CD8-positive, alpha-beta memory T cell (primary cell): ENCODE measurements at regions not wholly inside any gene's neighbourhood (a gene's known extent, or its start where the extent isn't known, plus 50 kb on each side); places are given as distances from the start of the nearest gene placed in this dataset.
"Not testable (repeated sequence)": the region's sequence is repeated elsewhere in the genome, so short reads cannot be mapped to it uniquely, and the experiment has no call there.

Experiments used
- CTCF ChIA-PET: fragments of 350-600 bp; sonication (Branson Sonifier 250); formaldehyde crosslinking; loops from one replicate; lab custom pipeline; 2021; ENCODE audit warnings: antibody characterized with exemption; lab: Charles Lee
- POLR2A ChIA-PET: fragments of 350-600 bp; sonication (Branson Sonifier 250); formaldehyde crosslinking; loops from one replicate; lab custom pipeline; 2021; ENCODE audit warnings: antibody characterized with exemption; lab: Charles Lee
- DNase-seq, 5 donors: peaks; one replicate each; pipeline versions ENCODE4 v3.0.0 to v3.0.0-alpha.2; 2020 to 2022; ENCODE audit warnings: mixed read lengths in 1 of 5
- H3K27ac ChIP-seq: one replicate; pipeline ENCODE4 v1.7.0; 2013; ENCODE audit warnings: low read depth, mild to moderate bottlenecking, low read length, moderate library complexity
- H3K27me3 ChIP-seq: 2 replicates; pipeline ENCODE4 v1.7.0; 2013; ENCODE audit warnings: low read length, mild to moderate bottlenecking; ENCODE audit not compliant: insufficient read depth, poor library complexity, severe bottlenecking
- H3K36me3 ChIP-seq: 2 replicates; pipeline ENCODE4 v1.7.0; 2013; ENCODE audit warnings: mild to moderate bottlenecking, low read length, moderate library complexity; ENCODE audit not compliant: insufficient read depth
- H3K4me1 ChIP-seq: 2 replicates; pipeline ENCODE4 v1.7.0; 2013; ENCODE audit warnings: mild to moderate bottlenecking, low read length, moderate library complexity; ENCODE audit not compliant: insufficient read depth
- H3K4me3 ChIP-seq: 2 replicates; pipeline ENCODE4 v1.7.0; 2013; ENCODE audit warnings: mild to moderate bottlenecking, low read length
- H3K9me3 ChIP-seq: 2 replicates; pipeline ENCODE4 v1.7.0; 2013; ENCODE audit warnings: mild to moderate bottlenecking, low read length
- H3K27ac Mint-ChIP-seq, 8 donors: one replicate each; pipeline ENCODE4 v1.8.0; 2020 to 2021; ENCODE audit warnings: mixed read lengths in 8 of 8, mild to moderate bottlenecking in 6 of 8, inconsistent platforms in 3 of 8, moderate library complexity in 3 of 8
- H3K27me3 Mint-ChIP-seq, 2 donors: one replicate each; pipeline ENCODE4 v1.8.0; 2020 to 2021; ENCODE audit warnings: mixed read lengths in 2 of 2, mild to moderate bottlenecking in 1 of 2, moderate library complexity in 1 of 2
- H3K36me3 Mint-ChIP-seq, 3 donors: one replicate each; pipeline ENCODE4 v1.8.0; 2020 to 2021; ENCODE audit warnings: mixed read lengths in 3 of 3, inconsistent platforms in 1 of 3, mild to moderate bottlenecking in 1 of 3
- H3K4me1 Mint-ChIP-seq, 3 donors: one replicate each; pipeline ENCODE4 v1.8.0; 2020 to 2021; ENCODE audit warnings: mixed read lengths in 3 of 3, inconsistent platforms in 1 of 3, mild to moderate bottlenecking in 1 of 3
- H3K4me3 Mint-ChIP-seq, 7 donors: one replicate each; pipeline ENCODE4 v1.8.0; 2020 to 2021; ENCODE audit warnings: mixed read lengths in 7 of 7, mild to moderate bottlenecking in 6 of 7, moderate library complexity in 4 of 7, inconsistent platforms in 2 of 7
- H3K9me3 Mint-ChIP-seq, 5 donors: one replicate each; pipeline ENCODE4 v1.8.0; 2020 to 2022; ENCODE audit warnings: mixed read lengths in 5 of 5, mild to moderate bottlenecking in 3 of 5, moderate library complexity in 2 of 5, inconsistent platforms in 1 of 5

- Mint-ChIP-seq H3K9me3 (peaks cover 10 to 20% (median 15%) of the 10 kb centered on the region in 5 donors), H3K4me1 (no peaks in the 10 kb centered on the region), H3K4me3 (no peak overlapping the region), H3K27me3 (peaks cover 0 to 3% of the 10 kb centered on the region in 2 donors), H3K27ac (no peak overlapping the region), H3K36me3 (peaks cover 0 to 3% (median 0%) of the 10 kb centered on the region in 3 donors)
- DNase-seq = no peak
- Histone ChIP-seq H3K9me3 (no peaks in the 10 kb centered on the region), H3K36me3 (no peaks in the 10 kb centered on the region), H3K4me1 (no peaks in the 10 kb centered on the region), H3K27me3 (no peaks in the 10 kb centered on the region), H3K4me3 (no peak overlapping the region), H3K27ac (no peak overlapping the region)
- POLR2A ChIA-PET = no interaction called here
- CTCF ChIA-PET = no interaction called here
These were observed 211.9 kb upstream of the KIT start for GRCh38 chr4:54445866-54446265.

DNA sequence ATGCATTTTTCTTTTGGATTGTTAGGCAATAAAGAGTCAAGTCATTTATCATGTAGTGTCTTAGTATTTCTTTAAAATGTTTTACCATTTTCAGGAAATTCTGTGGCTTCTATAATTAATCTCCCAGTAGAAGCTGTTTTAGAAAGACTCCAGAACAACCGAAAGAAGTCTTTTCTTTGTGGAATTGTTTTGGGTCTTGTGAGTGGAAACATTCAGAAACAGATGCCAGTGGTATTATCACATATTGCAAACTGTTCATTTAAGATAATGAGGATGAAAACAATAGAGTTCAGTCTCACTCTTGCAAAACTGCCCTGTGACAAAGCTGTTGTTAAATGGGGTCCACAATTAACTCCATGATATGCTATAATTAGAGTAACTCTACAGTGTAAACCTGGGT, 211.2 kb upstream of the KIT start:
- CTCF ChIA-PET = no interaction called here
- H3K27me3 ChIP-seq = no peaks in the 10 kb centered on the region
- H3K4me3 ChIP-seq = no peak overlapping the region
- Mint-ChIP-seq H3K4me1 (no peaks in the 10 kb centered on the region), H3K36me3 (peaks cover 0 to 3% (median 0%) of the 10 kb centered on the region in 3 donors), H3K27ac (no peak overlapping the region), H3K27me3 (peaks cover 0 to 3% of the 10 kb centered on the region in 2 donors), H3K4me3 (no peak overlapping the region), H3K9me3 (peaks cover 10 to 20% (median 16%) of the 10 kb centered on the region in 5 donors)
- POLR2A ChIA-PET = no interaction called here
- DNase-seq = no peak
- no peaks in the 10 kb centered on the region for H3K4me1 ChIP-seq
- H3K27ac ChIP-seq = no peak overlapping the region
- H3K36me3 ChIP-seq = no peaks in the 10 kb centered on the region
- H3K9me3 ChIP-seq = no peaks in the 10 kb centered on the region

DNA sequence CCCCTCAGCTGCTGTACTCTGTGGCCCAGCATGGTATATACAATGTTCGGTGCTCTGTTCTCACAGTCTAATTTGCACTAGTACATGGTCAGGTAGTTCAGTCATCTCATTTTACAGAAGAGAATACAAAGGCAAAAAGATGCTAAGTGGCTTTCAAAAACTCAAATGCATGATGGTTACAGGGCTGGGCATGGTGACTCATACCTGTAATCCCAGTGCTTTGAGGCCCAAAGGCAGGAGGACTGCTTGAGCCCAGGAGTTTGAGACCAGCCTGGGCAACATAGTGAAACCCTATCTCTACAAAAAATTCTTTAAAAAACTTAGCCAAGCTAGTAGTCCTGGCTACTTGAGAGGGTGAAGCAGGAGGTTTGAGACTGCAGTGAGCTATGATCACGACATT, 210.5 kb upstream of the KIT start:
- H3K4me1 Mint-ChIP-seq = no peaks in the 10 kb centered on the region
- CTCF ChIA-PET = no interaction called here
- no peak for DNase-seq
- Histone ChIP-seq H3K4me1 (no peaks in the 10 kb centered on the region), H3K27ac (no peak overlapping the region), H3K9me3 (no peaks in the 10 kb centered on the region), H3K27me3 (no peaks in the 10 kb centered on the region), H3K4me3 (no peak overlapping the region), H3K36me3 (no peaks in the 10 kb centered on the region)
- no peak overlapping the region for H3K27ac Mint-ChIP-seq
- H3K9me3 Mint-ChIP-seq = peaks cover 10 to 28% (median 18%) of the 10 kb centered on the region in 5 donors
- POLR2A ChIA-PET = no interaction called here
- H3K27me3 Mint-ChIP-seq = peaks cover 0 to 3% of the 10 kb centered on the region in 2 donors
- peaks cover 0 to 3% (median 0%) of the 10 kb centered on the region in 3 donors for H3K36me3 Mint-ChIP-seq
- no peak overlapping the region for H3K4me3 Mint-ChIP-seq

GRCh38 chr4:54449999-54450398, 207.8 kb upstream of the KIT start:
- no peak for DNase-seq
- Histone ChIP-seq H3K27ac (no peak overlapping the region), H3K36me3 (no peaks in the 10 kb centered on the region), H3K4me3 (no peak overlapping the region), H3K4me1 (no peaks in the 10 kb centered on the region), H3K9me3 (no peaks in the 10 kb centered on the region), H3K27me3 (no peaks in the 10 kb centered on the region)
- Mint-ChIP-seq H3K27me3 (peaks cover 0 to 3% of the 10 kb centered on the region in 2 donors), H3K36me3 (peaks cover 0 to 3% (median 0%) of the 10 kb centered on the region in 3 donors), H3K27ac (no peak overlapping the region), H3K9me3 (peaks cover 10 to 26% (median 18%) of the 10 kb centered on the region in 5 donors), H3K4me3 (no peak overlapping the region), H3K4me1 (no peaks in the 10 kb centered on the region)
- ChIA-PET POLR2A (no interaction called here), CTCF (no interaction called here)

DNA sequence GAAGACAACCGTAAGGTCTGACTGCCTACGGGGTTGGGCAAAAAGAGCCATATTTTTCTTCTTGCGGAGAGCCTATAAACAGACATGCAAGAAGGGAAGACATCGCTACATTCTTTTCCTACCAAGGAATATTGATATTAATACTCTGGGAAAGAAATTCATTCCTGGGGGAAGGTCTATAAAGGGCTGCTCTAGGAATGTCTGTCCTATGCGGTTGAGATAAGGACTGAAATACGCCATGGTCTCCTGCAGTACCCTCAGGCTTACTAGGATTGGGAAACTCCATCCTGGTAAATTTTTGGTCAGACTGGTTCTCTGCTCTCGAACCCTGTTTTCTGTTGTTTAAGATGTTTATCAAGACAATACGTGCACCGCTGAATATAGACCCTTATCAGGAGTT, 190.8 kb upstream of the KIT start:
- H3K9me3 ChIP-seq, H3K4me3 ChIP-seq, DNase-seq, CTCF ChIA-PET, H3K36me3 Mint-ChIP-seq, H3K27ac ChIP-seq, H3K27me3 ChIP-seq, H3K27me3 Mint-ChIP-seq, H3K4me1 ChIP-seq, H3K4me1 Mint-ChIP-seq, H3K4me3 Mint-ChIP-seq, POLR2A ChIA-PET, H3K27ac Mint-ChIP-seq, H3K36me3 ChIP-seq: not testable (repeated sequence)
- peaks cover 8 to 27% (median 16%) of the 10 kb centered on the region in 5 donors for H3K9me3 Mint-ChIP-seq

- Mint-ChIP-seq H3K27ac (no peak overlapping the region), H3K4me1 (no peaks in the 10 kb centered on the region), H3K27me3 (peaks cover 0 to 2% of the 10 kb centered on the region in 2 donors), H3K4me3 (no peak overlapping the region), H3K36me3 (no peaks in the 10 kb centered on the region), H3K9me3 (peaks cover 1 to 7% (median 3%) of the 10 kb centered on the region in 5 donors)
- H3K4me1 ChIP-seq = no peaks in the 10 kb centered on the region
- H3K4me3 ChIP-seq = no peak overlapping the region
- H3K27ac ChIP-seq = no peak overlapping the region
- H3K27me3 ChIP-seq = no peaks in the 10 kb centered on the region
- ChIA-PET POLR2A (no interaction called here), CTCF (no interaction called here)
- no peaks in the 10 kb centered on the region for H3K9me3 ChIP-seq
- no peak for DNase-seq
- H3K36me3 ChIP-seq = no peaks in the 10 kb centered on the region
These were observed 184.6 kb upstream of the KIT start for GRCh38 chr4:54473077-54473545.

DNA sequence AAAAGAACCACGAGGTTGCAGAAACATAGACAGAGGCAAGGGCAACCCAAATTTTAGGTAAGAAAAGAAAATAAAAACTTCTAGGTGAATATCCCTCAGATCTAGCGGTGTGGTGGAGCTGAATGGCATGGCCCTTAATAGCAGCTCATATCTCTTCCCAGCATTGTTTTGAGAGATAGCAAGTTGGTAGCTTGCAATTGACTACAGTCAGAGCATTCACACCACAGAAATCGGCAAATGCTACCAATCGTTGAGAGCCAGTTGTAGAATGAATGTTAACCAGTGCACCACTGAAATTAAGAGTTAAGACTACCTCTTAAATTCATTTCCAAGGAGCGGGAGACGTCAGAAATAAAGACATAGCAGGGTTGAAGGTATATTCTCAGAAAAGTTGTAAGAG, 184.0 kb upstream of the KIT start:
- Histone ChIP-seq H3K4me1 (no peaks in the 10 kb centered on the region), H3K9me3 (no peaks in the 10 kb centered on the region), H3K27ac (no peak overlapping the region), H3K36me3 (no peaks in the 10 kb centered on the region), H3K27me3 (no peaks in the 10 kb centered on the region), H3K4me3 (no peak overlapping the region)
- H3K4me1 Mint-ChIP-seq = no peaks in the 10 kb centered on the region
- ChIA-PET CTCF (no interaction called here), POLR2A (no interaction called here)
- DNase-seq = no peak
- H3K27me3 Mint-ChIP-seq = peaks cover 0 to 2% of the 10 kb centered on the region in 2 donors
- peaks cover 0 to under 1% (median 0%) of the 10 kb centered on the region in 3 donors for H3K36me3 Mint-ChIP-seq
- peaks cover 2 to 6% (median 4%) of the 10 kb centered on the region in 5 donors for H3K9me3 Mint-ChIP-seq
- no peak overlapping the region for H3K4me3 Mint-ChIP-seq
- H3K27ac Mint-ChIP-seq = no peak overlapping the region

GRCh38 chr4:54475546-54475945, 182.2 kb upstream of the KIT start:
- ChIA-PET POLR2A (no interaction called here), CTCF (no interaction called here)
- Histone ChIP-seq H3K36me3 (no peaks in the 10 kb centered on the region), H3K9me3 (no peaks in the 10 kb centered on the region), H3K4me1 (no peaks in the 10 kb centered on the region), H3K4me3 (no peak overlapping the region), H3K27me3 (no peaks in the 10 kb centered on the region), H3K27ac (no peak overlapping the region)
- Mint-ChIP-seq H3K36me3 (peaks cover 0 to 9% (median 0%) of the 10 kb centered on the region in 3 donors), H3K27me3 (peaks cover 0 to 2% of the 10 kb centered on the region in 2 donors), H3K9me3 (peaks cover 7 to 17% (median 12%) of the 10 kb centered on the region in 5 donors), H3K4me1 (no peaks in the 10 kb centered on the region), H3K4me3 (no peak overlapping the region), H3K27ac (no peak overlapping the region)
- no peak for DNase-seq
